ENCODE measurements at regions not wholly inside any gene's neighbourhood (a gene's known extent, or its start where the extent isn't known, plus 50 kb on each side); places are given as distances from the start of the nearest gene placed in this dataset.

- Mint-ChIP-seq H3K27ac (no peak overlapping the region), H3K9me3 (peaks cover 6% of the 10 kb centered on the region), H3K4me3 (no peak overlapping the region), H3K36me3 (no peaks in the 10 kb centered on the region), H3K4me1 (ENCODE audit: unreplicated experiment) (peaks cover 6% of the 10 kb centered on the region), H3K27me3 (peaks cover 11% of the 10 kb centered on the region)
- DNase-seq (ENCODE audit: extremely low spot score, unreplicated experiment) = no peak
- TF ChIP-seq, protein P1, sequence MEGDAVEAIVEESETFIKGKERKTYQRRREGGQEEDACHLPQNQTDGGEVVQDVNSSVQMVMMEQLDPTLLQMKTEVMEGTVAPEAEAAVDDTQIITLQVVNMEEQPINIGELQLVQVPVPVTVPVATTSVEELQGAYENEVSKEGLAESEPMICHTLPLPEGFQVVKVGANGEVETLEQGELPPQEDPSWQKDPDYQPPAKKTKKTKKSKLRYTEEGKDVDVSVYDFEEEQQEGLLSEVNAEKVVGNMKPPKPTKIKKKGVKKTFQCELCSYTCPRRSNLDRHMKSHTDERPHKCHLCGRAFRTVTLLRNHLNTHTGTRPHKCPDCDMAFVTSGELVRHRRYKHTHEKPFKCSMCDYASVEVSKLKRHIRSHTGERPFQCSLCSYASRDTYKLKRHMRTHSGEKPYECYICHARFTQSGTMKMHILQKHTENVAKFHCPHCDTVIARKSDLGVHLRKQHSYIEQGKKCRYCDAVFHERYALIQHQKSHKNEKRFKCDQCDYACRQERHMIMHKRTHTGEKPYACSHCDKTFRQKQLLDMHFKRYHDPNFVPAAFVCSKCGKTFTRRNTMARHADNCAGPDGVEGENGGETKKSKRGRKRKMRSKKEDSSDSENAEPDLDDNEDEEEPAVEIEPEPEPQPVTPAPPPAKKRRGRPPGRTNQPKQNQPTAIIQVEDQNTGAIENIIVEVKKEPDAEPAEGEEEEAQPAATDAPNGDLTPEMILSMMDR (conservative IDR thresholded peaks at IDR 0.05) = no peak
These were observed 187.1 kb downstream of the NRP2 start for GRCh38 chr2:205869439-205869838.

- DNase-seq (ENCODE audit: extremely low spot score, unreplicated experiment) = no peak
- Mint-ChIP-seq H3K27ac (no peak overlapping the region), H3K9me3 (peaks cover 6% of the 10 kb centered on the region), H3K4me1 (ENCODE audit: unreplicated experiment) (peaks cover 6% of the 10 kb centered on the region), H3K27me3 (peaks cover 11% of the 10 kb centered on the region), H3K36me3 (no peaks in the 10 kb centered on the region), H3K4me3 (no peak overlapping the region)
- TF ChIP-seq, protein P1 (conservative IDR thresholded peaks at IDR 0.05) = no peak
These were observed 186.6 kb downstream of the NRP2 start for GRCh38 chr2:205868773-205869333.

DNA sequence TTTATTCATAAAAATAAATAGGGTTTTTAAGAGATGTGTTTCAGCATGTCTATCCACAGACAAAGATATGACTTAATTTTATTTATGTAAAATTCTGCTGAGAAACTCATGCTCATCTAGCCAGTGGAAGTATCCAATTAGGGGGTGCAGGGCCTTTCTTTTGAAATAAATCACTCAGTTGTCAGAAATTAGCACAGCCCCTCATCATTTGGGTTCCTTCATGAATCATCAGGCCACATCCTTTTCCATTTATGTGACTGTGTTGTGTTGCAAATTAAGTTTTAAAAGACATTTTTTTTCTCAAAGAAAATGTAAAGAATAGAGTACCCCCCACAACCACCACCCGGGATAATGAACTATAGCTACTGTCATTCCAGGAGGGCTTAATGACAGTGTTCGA lies 185.8 kb downstream of the NRP2 start:
- Mint-ChIP-seq H3K4me3 (no peak overlapping the region), H3K4me1 (ENCODE audit: unreplicated experiment) (peaks cover 6% of the 10 kb centered on the region), H3K27ac (no peak overlapping the region), H3K9me3 (peaks cover 2% of the 10 kb centered on the region), H3K36me3 (no peaks in the 10 kb centered on the region), H3K27me3 (peaks cover 11% of the 10 kb centered on the region)
- TF ChIP-seq, protein P1 (conservative IDR thresholded peaks at IDR 0.05) = no peak
- DNase-seq (ENCODE audit: extremely low spot score, unreplicated experiment) = no peak

GRCh38 chr2:205867371-205867770 lies 185.1 kb downstream of the NRP2 start:
- Mint-ChIP-seq H3K9me3 (no peaks in the 10 kb centered on the region), H3K4me3 (no peak overlapping the region), H3K36me3 (no peaks in the 10 kb centered on the region), H3K27me3 (peaks cover 11% of the 10 kb centered on the region), H3K4me1 (ENCODE audit: unreplicated experiment) (peaks cover 6% of the 10 kb centered on the region), H3K27ac (no peak overlapping the region)
- no peak for DNase-seq (ENCODE audit: extremely low spot score, unreplicated experiment)
- TF ChIP-seq, protein P1 (conservative IDR thresholded peaks at IDR 0.05) = no peak

GRCh38 chr2:205865905-205866441 lies 183.7 kb downstream of the NRP2 start:
- Mint-ChIP-seq H3K27ac (no peak overlapping the region), H3K9me3 (no peaks in the 10 kb centered on the region), H3K4me1 (ENCODE audit: unreplicated experiment) (peaks cover 8% of the 10 kb centered on the region)

More at GRCh38 chr2:205865905-205866441, 183.7 kb downstream of the NRP2 start:
- H3K36me3 Mint-ChIP-seq = peaks cover 4% of the 10 kb centered on the region
- peaks cover 16% of the 10 kb centered on the region for H3K27me3 Mint-ChIP-seq
- H3K4me3 Mint-ChIP-seq = no peak overlapping the region
- no peak for DNase-seq (ENCODE audit: extremely low spot score, unreplicated experiment)
- TF ChIP-seq, protein P1 (conservative IDR thresholded peaks at IDR 0.05) = no peak

Measured in type B pancreatic cell (in vitro differentiated cells).